HG02885 (cell line): ENCODE measurements at regions not wholly inside any gene's neighbourhood (a gene's known extent, or its start where the extent isn't known, plus 50 kb on each side); places are given as distances from the start of the nearest gene placed in this dataset.

Experiments used
- ATAC-seq: cut with Tn5 transposase; IDR thresholded peaks from one replicate; pipeline ENCODE4 v1.9.1; 2021; ENCODE audit warnings: mild to moderate bottlenecking; ENCODE audit not compliant: unreplicated experiment, poor library complexity

GRCh38 chr12:67452119-67452805 is 183.1 kb downstream of the CAND1 start:
- peak; percentile 79 for ATAC-seq

- ATAC-seq, result no peak
Observed at GRCh38 chr12:67453191-67453590, 184.0 kb downstream of the CAND1 start.

DNA sequence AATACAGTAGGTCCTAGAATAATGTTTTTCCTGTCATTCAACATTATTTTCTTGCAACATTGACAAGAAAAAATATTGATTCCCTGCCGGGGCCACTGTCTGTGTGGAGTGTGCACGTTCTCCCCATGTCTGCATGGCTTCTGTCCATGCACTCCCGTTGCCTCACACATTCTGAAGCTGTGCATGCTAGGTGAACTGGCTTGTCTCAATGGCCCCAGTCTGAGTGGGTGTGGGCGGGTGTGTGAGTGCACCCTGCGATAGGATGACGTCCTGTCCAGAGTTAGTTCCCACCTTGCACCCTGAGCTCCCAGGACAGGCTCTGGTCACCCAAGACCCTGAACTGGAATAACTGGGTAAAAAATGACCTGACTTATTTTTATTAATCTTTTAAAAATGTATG is 186.1 kb downstream of the CAND1 start:
- ATAC-seq, result no peak

GRCh38 chr12:67456431-67456901 is 187.3 kb downstream of the CAND1 start:
- ATAC-seq, result no peak

DNA sequence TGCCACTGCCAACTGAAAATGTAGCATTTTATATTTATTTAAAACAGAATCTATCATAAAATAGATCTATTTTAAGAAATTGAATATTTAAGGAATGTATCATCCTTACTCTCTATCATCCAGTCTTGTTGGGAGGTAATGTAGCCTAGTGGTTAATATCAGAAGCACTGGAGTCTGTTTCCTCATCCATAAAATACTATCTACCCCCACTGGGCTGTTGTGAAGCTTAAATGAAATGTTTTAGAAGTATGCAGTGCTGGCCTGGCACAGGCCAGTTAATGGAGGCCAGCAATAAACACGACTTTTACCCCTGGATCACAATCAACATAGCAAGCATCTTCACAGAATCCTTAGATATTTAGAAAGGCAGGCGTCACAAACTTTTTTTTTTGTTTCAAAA is 188.0 kb downstream of the CAND1 start:
- ATAC-seq, result no peak

DNA sequence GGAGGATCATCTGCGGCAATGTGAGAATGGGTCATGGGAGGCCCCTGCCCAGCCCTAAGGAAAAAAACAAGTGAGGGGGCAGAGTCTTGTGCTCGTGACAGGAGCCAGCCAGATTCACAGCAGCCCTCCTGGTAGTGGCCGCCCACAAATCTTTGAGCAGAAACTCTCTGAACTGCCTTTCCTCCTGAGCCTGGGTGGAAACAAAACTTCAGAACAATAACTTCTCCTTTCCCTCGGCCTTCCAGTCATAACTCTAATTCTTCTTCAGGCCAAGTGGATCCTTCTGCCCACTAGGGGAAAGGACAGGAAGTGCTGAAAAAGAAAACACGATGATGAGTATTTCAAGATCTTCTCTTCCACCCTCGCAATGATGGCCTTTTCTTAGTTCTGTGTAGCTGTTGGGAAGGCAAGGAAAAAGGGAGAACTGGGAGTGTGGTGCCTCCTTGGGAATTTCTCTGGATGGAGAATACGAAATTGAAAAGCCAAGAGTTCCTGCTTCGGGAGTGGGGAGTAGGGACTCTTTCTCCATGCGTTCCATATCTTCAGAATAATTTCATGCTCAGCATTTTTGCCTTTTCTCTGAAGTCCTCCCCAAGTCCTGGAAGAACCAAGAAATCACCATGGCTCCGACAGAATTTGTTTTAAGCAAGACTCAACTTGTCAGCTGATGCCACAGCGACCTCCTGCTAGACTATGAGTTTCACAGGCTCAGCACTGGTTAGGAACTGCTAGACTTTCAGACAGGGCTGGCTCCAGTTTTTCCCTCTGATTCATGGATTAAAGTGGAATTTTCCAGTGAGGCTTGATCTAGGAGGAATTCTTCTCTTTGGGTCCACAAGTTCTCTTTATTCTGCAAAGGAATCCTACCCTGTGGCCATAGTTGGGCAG is 188.9 kb downstream of the CAND1 start:
- ATAC-seq, result peak; percentile 69

- ATAC-seq, result no peak
Observed at GRCh38 chr12:67459173-67459572, 189.4 kb upstream of the DYRK2 start.

DNA sequence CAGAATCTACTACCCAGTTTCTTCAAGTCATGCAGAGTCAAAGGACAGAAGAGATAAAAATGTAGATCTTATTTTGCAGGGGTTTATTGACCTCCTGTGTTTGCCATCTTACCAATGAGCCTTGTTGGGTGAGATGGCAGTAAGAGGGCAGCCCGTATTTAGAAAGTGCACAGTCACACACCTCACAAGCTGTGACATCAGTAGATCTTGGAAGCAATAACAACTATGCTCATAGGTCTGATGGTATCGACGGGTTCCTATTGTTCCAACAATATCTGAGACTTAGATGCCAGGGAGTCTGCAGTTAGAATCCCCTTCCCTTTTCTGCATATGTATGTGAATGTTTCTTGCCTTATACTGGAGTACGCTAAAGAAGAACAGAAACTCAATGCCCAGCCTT is 189.0 kb upstream of the DYRK2 start:
- no peak for ATAC-seq

- no peak for ATAC-seq
Observed at GRCh38 chr12:67460388-67460787, 188.2 kb upstream of the DYRK2 start.

DNA sequence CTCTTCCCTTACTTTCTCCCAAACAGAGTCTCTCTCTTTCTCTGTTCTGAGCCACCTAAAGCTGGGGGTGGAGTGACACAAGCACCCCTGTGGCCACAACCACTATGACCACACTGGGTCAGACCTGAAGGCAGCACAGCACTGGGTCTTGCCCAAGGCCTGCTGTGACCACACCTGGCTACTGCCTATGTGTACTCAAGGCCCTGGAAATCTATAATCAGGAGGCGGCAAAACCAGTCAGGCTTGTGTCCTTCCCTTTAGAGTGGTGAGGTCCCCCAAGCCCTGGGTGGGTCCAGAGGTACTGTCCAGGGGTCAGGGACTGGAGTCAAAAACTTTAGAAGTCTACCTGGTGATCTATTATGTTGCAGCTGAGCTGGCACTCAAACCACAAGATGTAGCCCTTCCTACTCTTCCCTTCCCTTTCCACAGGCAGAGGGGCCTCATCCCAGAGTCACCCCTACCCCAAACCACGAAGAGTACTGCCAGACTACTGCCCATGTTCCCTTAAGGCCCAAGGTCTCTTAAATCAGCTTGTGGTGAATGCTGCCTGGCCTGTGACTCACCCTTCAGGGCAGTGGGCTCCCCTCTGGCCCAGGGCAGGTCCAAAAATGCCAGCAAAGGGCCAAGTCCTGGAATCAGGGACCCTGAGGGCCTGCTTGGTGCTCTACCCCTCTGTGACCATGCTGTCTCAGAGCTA is 179.8 kb upstream of the DYRK2 start:
- no peak for ATAC-seq

DNA sequence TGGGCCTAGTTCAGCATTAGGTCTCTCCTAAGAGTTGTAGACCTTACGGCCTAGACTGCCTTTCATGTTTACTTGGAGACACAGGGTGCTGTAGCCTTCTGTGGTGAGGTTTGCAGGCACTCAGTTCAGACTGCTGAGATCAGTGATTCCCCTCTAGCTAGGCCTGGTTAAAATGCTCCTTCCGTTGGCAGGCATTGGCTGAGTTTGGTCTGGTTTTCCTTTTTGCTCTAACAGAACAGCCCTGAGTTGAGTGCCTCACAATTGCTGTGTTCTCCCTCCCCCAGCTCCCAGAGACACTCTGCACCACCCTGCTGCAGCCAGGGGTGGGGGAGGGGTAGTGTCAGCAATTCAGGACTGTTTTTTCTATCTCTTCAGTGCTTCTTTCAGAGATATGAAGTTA is 178.9 kb upstream of the DYRK2 start:
- ATAC-seq, result no peak

DNA sequence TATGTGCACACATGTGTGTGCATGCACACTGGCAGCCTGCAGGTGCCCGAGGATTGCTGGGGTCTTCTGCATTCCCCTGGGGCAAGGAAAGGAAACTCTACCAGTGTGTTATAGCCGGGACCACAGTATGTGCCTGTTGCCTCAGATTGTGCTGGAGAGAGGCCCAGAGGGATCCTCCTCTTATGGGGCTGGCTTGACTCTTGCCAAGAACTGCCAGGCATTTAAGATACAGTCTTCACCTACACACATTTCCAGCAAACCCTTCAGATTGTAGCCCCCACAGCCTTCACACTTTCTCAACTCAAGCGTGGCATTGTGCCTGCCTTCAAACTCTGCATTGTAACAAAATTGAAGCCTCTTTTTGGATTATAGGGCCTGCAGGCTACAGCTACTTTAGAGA is 176.7 kb upstream of the DYRK2 start:
- no peak for ATAC-seq

DNA sequence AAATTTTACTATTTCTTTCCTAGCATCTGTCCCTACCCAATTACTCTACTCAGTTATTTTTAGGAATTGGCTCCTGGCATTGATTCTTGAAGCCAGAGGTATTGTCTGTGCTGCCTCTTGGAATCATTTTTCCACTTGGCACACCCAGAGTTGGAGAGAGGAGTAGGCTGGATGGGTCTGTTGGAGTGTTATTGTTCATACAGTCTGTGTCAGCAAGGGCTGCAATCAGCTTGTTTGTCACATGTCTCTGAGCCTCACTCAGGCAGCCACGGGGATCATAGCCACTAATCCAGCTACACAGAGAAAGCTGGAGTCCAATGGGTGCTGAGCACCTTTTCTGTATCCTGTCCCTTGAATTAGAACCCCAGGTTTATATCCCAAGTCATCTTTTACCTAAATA is 176.0 kb upstream of the DYRK2 start:
- no peak for ATAC-seq

- ATAC-seq, result no peak
Observed at GRCh38 chr12:67474934-67475620, 173.5 kb upstream of the DYRK2 start.

- no peak for ATAC-seq
Observed at GRCh38 chr12:67475725-67476124, 172.8 kb upstream of the DYRK2 start.

GRCh38 chr12:67477681-67478265 is 170.8 kb upstream of the DYRK2 start:
- no peak for ATAC-seq

GRCh38 chr12:67482751-67483661 is 165.5 kb upstream of the DYRK2 start:
- peak; percentile 53 for ATAC-seq

DNA sequence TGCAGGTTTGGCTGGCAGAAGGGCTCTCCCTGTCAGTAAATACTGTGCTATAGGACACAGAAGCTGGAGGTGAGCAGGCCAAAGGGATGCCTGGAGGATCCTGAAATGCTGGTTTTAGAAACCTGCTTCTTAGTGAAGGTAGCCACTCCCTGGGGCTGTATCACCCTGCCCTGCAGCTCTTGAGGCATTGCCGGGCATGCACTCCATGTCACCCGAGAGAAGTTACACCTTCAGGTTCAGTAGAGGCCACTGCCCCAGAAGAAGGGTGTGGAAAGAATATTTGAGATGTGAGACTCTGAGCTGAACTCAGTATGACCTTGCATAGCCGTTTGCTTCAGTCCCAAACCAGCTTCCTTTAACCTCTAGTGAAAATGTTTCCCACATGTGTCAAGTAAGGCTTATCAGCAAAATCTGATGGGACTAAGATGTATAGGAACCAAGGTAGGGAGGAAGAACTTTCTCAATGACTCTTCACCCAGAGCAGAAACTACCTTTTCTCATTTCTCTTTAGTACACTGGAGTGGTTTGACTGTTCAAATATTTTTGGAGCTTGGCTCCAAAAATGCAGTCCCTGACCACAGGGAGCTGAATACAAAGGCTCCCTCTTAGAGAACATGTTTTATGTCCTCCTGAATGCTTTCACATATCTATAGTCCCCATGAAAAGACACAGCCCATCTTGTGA is 164.5 kb upstream of the DYRK2 start:
- peak; percentile 58 for ATAC-seq
